HG03354 (cell line): ENCODE measurements at regions not wholly inside any gene's neighbourhood (a gene's known extent, or its start where the extent isn't known, plus 50 kb on each side); places are given as distances from the start of the nearest gene placed in this dataset.
"Not testable (repeated sequence)": the region's sequence is repeated elsewhere in the genome, so short reads cannot be mapped to it uniquely, and the experiment has no call there.

Source experiments
- ATAC-seq: cut with Tn5 transposase; IDR thresholded peaks from one replicate; pipeline ENCODE4 v1.9.1; 2021; ENCODE audit warnings: mild to moderate bottlenecking; ENCODE audit not compliant: unreplicated experiment, poor library complexity, severe bottlenecking

DNA sequence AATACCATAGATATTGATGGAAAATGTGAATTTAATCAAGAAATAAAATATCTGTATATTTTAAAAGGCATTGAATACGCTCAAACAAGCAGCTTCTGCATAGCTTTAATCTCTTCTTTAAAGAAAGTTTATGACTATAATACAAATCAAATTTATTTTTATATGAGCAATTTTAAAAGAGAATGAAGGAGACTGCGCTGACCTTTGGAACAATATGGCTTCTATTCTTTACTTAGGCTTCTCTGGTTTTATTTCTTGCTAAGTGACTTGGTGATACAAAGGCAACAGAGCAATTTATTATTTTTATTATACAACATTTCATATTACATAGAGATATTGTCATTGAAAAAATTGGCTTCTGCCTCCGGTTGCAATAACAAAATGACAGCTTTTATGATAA, 776.7 kb downstream of the TBC1D32 start:
- no peak for ATAC-seq

DNA sequence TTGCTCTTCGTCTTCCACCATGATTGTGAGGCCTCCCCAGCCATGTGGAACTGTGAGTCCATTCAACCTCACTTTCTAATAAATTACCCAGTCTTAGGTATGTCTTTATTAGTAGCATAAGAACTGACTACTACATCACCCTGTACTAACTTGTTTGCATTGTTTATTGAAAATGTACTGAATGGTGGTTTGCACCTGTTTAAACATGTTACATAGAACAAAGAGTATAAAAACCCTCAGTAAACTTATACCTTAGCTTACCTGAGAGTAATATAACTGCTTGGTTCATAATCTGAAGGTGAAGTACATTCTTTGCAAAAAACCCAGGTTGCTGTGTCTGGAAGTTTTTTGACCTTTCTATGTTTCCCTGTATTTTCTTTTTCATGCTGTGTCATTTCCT, 777.8 kb downstream of the TBC1D32 start:
- ATAC-seq: no peak

DNA sequence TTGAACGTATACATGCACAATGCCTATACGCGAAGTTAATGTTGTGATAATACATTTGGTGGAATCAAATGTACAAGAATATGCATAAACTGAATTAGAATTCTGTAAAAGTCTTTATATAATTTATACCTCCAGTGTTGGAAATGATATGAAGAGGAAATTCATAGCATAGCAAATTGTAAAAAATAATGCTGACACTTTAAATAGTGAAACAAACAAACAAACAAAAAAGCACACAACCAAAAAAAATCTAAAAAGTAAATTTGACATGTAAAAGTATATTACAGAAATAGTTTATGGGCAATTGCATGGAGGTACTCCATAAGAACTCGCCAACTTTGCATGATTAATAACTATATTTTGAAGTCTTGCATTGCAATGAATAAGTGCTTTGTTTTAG, 780.9 kb downstream of the TBC1D32 start:
- no peak for ATAC-seq

DNA sequence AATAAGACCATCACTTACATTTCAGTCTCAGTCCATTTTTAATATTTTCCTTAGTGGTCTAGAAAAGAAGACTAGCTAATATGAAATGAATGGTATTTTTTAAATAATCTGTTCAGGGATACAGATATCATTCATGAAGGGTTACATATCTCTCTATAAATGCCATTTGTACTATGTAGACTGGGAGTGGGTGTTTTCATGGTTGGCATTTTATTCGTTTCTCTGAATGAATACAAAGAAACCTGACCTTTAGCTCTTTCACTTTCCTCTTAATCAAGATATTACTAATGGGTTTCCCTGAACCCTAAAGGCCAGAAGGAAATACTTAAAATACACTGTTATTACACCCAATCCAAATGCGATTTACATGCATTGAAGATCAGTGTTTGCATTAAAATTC, 788.9 kb downstream of the TBC1D32 start:
- no peak for ATAC-seq

DNA sequence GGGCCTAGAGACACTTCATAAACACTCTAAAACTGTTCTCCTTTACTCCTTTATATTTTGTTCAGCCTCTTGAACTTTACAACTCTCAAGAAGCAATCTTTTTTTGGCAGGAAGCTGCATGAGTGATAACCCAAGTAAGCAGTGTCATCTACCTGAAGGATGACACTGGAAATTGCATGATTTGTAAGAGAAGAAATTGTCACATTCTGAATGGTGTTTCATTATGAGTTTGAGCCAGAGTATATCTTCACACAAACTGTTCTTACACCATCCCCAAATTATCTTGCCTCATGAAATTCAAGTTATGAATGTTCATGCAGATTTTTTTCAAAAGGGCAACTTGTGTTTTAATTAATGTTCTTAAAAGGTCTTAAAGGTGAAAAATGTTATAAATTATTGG, 799.3 kb downstream of the TBC1D32 start:
- no peak for ATAC-seq

DNA sequence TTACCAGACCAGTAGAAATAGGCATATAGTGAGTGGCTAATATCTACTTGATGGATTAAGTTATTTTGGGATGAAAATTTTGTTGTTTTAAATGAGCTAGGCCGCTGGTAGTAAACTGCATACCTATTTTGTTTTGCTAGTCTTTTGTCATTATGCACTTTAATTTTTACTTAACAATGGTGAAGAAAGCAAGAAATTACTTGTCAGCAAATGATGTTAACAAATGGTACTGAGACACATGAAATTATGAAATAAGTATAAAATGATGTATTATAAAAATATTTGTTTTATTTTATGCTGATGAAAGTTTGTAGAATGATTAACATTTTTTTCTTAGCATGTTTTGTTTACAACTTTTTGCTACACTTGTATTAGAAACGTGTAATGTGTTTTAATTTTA, 807.7 kb downstream of the TBC1D32 start:
- no peak for ATAC-seq

DNA sequence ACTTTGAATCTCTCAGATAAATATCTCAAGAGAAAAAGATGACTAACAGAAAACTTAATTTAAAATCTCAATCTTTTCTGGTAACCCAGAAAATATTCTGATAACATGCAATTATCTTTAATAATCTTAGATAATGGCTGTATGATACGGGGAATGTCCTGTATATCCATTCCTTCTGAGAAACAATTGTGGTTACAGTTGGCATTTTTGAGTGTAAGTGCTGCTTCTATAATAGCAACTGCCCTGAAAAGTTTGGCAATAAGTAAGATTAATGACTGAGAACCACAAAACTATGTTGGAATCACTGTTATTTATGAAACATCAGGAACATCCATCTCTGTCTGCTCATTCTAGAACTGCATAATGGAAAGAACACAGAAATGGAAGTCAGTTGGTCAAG, 819.7 kb downstream of the TBC1D32 start:
- ATAC-seq: no peak

DNA sequence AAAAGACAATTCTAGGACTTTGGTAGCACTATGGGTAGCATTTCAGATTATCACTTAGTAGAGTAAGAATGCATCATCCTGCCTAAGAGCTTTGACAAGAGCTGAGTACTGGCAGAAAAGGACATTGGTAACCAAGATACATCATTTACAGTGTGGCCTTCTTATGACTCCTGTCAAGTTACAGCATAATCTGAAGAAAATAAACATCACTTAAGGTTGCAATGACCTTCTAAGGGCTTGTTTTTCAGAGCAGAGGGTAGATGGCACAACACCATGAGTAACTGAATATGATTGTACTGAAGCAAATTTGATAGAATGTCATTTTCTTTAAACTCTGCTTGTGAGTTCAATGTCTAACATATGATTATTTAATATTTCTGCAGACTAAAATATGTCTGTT, 822.6 kb downstream of the TBC1D32 start:
- no peak for ATAC-seq

DNA sequence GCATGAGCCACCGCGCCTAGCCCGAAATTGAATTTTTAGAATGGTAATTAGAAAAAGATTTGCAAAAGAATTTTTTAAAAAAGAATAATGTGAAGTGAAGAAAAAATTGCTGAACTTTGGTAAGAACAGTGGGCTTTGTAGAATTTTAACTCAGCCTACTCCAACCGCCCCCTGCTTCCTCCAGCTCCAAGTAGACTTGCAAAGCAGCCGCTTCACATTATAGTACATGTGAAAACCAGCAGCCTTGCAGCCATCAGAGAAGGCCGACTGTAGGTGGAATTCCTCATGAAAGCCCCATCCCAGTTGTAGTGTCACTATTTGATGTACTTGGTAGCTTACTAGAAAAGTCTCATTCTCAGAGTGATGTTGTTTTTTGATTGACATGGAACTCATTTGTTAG, 835.6 kb downstream of the TBC1D32 start:
- ATAC-seq: no peak

DNA sequence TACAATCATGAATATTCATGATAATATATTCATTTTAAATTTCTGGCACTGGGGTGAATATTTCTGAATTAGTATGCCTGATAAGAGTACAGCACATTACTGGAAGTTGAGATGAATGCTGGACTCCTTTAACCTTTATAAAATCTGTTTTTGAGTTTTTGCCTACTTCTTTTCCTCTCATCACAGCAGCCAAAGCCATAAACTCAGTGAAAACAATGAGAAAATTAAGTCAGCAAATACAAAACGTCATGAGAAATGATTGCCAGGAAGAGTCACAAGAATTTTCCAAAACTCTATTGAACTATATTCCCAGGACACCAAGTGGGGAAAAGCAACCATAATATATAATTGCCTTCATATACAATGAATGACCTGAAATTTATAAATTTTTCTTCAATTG, 837.6 kb downstream of the TBC1D32 start:
- ATAC-seq: no peak

DNA sequence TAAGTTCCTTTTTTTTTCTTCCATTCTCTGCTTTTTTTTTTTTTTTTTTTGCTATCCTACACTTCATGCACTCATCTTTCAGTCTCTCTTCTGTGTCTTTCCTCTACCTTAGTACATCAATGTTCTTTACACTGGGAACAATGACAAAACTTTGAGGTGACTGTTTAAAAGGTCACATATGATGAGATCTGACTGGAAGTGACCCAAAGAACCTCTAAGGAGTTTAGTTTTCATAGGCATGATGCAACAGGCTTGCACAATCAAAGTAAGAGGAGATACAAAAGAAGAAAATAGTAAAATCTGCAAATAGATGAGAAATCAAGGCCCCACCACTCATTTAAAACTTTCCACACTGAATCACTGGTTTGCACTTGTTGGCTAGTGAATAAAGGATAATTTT, 840.8 kb downstream of the TBC1D32 start:
- ATAC-seq: no peak

DNA sequence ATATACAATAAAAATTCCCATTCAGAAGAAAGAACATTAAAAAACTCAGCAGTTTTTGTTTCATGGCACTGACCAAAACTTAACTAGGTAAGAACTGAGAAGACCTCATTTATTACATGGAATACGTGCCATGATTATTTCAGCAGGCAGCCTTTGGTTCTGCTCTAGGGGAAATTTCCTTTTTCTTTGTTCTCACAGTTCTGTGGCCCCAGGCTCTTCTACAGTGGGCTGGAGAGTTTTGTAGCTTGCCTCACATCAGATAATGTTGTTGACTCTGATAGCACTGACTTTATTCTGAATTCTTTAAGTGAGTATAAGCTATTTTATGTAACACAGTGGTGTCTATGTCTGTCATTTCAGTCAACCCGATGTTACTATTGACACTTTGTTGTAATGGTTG, 844.3 kb downstream of the TBC1D32 start:
- no peak for ATAC-seq

DNA sequence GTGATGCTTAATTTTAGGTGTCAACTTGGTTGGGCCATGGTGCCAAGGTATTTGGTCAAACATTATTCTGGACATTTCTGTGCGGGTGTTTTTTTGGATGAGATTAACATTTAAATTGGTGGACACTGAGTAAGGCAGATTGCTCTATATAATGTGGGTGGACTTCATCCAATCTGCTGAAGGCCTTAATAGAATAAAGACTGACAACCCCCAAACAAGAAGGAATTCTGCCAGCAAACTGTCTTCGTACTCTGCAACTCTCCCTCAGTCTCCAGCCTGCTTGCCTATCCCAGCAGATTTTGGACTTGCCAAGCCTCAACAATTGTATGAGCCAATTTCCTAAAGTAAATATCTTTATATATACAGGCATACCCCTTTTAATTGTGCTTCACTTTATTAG, 850.1 kb downstream of the TBC1D32 start:
- ATAC-seq: no peak

DNA sequence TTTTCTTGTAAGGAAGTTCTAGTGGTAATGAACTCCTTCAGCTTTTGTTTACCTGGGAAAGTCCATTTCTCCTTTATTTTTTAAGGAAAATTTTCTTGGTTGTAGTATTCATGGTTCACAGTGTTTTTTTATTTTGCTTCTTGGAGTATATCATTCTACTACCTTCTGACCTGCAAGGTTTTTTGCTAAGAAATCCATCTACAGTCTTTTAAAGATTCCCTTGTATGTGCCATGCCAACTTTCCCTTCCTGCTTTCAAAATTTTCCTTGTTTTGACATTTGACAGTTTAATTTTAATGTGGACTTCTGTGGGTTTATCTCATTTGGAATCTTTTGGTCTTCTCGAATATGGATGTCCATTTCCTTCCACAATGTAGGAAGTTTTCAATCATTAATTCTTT, 855.6 kb downstream of the TBC1D32 start:
- no peak for ATAC-seq

DNA sequence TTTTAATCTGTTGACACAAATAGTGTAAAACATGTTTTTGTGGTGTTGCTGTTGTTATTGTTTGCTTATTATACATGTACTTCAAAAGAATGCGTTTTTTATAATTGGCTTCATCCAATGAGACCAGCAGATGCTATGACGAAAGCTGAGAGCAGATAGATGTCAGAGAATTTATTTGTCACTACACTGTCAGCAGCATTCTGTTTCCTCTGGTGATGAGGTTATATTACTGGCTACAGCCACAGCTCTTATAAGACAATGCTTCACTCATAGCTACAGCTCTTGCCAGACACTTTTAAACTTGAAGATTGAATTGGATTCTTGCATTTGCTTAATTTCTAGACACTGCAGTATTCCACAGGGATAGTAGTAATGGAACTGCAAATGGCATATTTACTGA, 860.5 kb downstream of the TBC1D32 start:
- no peak for ATAC-seq

DNA sequence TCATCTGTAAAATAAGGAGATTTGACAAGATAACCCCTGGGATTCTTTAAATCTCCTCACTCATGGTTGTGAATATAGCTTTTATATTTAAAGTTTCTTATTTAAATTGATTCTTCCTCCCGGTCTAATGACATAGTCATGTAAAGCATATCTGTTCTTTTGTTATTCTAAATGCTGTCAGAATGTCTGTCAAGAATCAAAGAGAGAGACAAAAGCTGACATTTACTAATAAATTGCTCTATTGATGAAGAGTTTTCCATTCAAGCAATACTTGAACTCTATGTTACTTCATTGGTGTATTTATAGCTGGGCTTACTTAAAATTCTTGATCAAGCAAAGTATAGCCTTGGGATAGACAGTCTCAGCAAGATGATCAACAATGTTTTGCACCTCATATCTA, 865.8 kb downstream of the TBC1D32 start:
- ATAC-seq: no peak

DNA sequence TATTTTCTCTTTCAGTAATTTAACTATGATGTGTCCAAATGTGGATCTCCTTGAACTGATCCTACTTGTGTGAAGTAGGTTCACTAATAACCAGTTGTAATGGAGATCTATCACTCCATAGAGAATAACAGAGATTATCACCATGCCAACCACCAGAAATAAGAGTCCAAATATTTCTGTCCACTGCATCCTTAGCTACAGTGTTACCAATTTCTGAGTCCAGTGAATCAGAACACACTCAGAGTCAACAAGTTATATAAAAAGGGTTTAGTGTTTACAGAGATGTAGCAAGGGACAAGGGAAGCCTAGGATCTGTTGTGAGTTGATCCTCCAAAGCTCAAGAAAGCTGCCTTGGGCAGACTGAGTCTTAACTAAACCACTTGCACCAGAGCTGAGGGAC, 882.8 kb downstream of the TBC1D32 start:
- no peak for ATAC-seq

DNA sequence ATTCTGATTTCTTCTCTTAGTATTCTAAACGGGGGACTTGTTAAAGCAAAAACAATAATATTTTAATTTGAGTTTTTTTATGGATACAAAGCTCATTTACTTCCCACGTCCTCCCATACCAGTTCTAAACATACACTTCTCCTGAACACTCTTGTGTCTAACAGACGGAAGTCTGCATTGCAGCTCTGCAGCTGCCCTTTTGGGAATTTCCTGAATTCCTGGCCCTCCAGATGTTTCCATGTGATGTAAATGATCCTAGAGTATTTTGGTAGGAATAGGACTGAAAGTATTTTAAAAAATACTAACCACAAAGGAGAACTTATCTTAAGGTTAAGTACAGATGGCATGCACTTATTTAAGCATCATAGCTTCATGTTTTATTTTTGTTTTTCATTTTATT, 886.7 kb downstream of the TBC1D32 start:
- no peak for ATAC-seq

DNA sequence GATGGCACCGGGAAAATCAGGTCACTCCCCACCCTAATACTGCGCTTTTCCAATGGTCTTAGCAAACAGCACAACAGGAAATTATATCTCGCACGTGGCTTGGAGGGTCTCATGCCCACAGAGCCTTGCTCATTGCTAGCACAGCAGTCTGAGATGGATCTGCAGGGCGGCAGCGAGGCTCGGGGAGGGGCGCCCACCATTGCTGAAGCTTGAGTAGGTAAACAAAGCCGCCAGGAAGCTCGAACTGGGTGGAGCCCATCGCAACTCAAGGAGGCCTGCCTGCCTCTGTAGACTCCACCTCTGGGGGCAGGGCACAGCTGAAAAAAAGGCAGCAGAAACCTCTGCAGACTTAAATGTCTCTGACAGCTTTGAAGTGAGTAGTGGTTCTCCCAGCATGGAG, 901.4 kb downstream of the TBC1D32 start:
- ATAC-seq: not testable (repeated sequence)

DNA sequence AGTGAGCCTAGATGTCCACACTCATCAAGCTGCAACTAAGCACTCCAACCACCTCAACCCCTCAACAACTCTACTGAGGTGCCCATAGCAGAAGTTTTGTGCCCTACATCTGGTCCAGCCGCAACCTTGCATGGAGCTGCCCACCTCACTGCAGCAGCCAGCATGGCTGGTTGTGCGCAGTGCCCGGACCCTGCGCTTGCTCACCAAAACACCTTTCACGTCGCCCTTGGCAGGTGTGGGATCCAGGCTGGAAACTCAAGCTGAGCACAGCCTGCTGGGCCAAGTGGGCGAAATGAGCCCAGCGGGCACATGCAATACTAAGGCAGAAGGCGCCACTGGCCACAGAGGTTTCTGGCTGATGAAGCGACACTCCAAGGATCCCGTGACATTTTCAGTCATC, 902.4 kb downstream of the TBC1D32 start:
- no peak for ATAC-seq

DNA sequence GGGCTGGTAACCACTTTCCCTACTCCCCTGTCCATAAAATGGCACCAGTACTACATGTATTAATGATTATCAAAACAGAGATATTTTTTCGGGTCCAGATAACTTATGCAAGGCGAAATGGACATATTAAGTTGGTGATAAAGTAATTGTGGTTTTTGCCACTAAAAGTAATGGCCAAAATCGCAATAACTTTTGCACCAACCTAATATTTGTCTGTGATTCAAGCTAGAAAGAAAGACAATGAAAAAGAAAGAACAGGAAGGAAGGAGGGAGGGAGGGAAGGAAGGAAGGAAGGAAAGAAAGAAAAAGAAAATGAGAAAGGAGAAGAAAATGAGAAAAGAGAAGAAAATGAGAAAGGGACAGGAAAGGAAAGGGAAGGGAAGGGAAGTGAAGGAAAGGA, 922.9 kb downstream of the TBC1D32 start:
- no peak for ATAC-seq

DNA sequence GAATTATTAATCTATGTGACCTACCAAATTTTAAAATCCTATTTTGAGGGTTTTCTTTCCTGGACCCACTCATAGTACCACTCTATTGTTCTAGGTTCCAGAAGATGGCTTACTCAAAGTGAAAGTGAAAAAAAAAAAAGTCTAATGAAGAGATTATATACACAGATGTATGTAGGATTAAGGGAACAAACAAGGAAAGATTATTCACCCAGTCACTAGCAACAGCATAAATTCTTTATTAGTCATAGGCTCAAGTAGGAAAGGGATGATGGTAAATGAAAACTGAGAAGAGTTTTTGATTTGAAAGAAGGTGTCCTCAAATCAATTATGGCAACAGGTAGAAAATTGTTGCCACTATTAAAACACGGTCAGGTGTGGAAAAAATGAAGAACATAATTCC, 923.7 kb downstream of the TBC1D32 start:
- no peak for ATAC-seq

DNA sequence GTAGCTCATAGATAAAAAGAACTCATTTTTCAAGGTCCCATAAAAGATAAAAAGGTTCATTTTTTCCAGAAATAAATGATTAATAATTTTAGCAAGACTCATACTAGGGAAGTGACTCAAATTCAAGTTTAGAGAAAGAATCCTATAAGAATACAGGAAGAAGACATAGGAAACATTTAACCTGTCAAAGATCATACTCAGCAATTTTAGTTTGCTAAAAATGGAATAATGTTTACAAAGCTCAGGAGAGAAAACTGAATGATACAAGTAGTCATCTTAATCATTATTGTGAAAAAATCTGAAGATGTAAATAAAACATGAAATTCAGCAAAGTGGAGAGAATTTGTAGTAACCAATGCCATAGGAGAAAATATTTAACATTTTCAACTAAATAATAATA, 926.6 kb downstream of the TBC1D32 start:
- ATAC-seq: no peak
